ENCODE measurements at regions not wholly inside any gene's neighbourhood (a gene's known extent, or its start where the extent isn't known, plus 50 kb on each side); places are given as distances from the start of the nearest gene placed in this dataset.

DNA sequence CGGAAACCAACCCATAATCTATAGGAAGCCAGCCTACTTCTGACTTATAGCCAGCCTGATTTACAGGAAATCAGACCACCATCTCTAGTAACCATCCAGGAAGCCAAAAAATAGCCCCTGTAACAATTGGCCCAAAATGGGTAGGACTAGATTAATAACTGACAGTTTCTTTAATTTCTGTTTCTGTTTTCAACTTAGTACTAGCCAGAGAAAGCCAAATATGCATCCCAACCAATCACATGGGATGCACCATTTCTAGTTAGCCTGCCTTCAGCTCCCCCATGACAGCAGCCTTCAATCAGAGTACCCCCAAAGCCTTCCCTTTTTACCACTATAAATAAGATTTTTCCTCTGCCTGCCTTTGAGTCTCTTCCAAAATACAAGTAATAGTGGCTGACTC, 239.1 kb upstream of the GADL1 start:
- TF ChIP-seq, protein P1, sequence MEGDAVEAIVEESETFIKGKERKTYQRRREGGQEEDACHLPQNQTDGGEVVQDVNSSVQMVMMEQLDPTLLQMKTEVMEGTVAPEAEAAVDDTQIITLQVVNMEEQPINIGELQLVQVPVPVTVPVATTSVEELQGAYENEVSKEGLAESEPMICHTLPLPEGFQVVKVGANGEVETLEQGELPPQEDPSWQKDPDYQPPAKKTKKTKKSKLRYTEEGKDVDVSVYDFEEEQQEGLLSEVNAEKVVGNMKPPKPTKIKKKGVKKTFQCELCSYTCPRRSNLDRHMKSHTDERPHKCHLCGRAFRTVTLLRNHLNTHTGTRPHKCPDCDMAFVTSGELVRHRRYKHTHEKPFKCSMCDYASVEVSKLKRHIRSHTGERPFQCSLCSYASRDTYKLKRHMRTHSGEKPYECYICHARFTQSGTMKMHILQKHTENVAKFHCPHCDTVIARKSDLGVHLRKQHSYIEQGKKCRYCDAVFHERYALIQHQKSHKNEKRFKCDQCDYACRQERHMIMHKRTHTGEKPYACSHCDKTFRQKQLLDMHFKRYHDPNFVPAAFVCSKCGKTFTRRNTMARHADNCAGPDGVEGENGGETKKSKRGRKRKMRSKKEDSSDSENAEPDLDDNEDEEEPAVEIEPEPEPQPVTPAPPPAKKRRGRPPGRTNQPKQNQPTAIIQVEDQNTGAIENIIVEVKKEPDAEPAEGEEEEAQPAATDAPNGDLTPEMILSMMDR (IDR thresholded peaks at IDR 0.05): no peak
- TF ChIP-seq POLR2A (IDR thresholded peaks at IDR 0.05): no peak

Measured in vagina (tissue), 2 donors.